CD4-positive, alpha-beta T cell treated with Interleukin-21 for 1 hour (primary cell): ENCODE measurements at regions not wholly inside any gene's neighbourhood (a gene's known extent, or its start where the extent isn't known, plus 50 kb on each side); places are given as distances from the start of the nearest gene placed in this dataset.
A peak's percentile ranks its signal among the peaks of the same experiment; 100 is the strongest.

ENCODE experiments used
- DNase-seq: peaks from one replicate; pipeline ENCODE4 v3.0.0-alpha.2; 2020

DNA sequence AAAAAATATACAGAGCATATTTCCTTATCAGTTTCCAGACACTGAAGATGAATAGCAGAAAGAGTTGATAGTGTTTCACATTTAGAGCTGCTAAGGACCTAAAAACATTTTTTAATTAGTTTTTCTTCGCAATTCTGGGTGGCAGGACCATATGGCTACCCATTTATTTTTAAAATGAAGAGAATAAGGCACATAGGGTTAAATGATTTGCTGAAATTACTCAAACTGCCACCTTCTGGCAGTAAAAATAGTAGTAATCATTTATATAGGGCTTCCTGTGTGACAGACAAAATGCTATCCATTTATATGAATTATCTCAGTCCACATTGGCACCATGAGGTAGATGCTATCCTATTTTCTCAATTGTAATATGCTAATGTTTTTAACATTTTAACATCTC is 108.6 kb upstream of the CCDC196 start:
- DNase-seq = no peak

DNA sequence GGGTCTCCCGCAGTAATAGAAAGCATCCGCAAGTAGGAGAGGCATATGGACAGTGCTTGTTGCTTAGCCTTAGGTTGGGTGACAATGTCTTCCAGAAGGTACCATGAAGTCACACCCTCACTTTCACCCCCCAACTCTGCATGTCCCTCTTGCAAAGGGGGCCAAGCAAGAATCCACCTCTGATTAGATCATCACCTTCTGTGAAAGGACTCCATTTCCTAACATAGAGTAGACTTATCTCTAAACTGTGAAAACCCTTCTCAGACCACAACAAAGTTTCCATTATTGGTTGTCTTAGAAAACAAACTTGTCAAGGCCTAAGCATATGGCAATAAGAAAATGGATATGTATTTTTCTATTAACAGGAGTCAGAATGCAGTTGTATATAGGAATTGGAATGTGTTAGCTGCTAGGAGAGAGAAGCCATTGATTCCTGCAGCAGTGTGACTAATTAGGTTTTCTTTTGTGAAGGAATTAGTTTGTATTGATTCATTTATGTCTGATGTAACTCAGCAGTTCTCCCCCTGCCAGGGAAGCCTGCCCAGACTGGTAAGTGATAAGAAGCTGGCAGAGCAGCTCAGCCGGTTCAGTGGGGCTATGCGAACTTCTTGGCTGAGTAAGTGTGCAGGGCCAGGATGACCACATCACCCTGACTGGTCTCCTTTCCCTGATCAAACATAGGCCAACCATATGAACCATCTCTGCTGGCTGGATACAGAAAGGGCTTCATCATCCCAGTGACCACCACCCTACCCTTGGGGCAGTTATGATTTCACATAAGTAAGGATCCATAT is 107.3 kb upstream of the CCDC196 start:
- DNase-seq = no peak

- DNase-seq = no peak
These were observed 106.0 kb upstream of the CCDC196 start for GRCh38 chr14:66380143-66380542.

DNA sequence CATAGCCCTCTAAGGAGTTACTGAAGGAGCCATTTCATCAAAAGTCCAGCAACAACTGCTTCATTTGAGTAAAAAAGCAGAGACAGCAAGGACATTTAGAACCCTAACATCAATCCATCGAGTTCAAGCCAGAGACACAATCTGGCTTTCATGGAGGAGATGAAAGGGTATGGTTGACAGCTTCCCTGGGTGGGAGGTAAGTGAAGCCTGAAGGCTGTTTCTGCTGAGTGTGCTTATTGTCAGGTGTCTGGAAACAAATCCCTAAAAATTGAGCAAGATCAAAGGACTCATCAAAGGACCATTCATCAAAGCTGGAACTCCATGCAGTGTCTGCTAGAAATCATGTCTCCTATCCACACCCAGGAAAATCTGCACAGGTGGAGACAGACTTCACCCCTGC is 104.4 kb upstream of the CCDC196 start:
- no peak for DNase-seq

GRCh38 chr14:66383257-66383656 is 102.9 kb upstream of the CCDC196 start:
- DNase-seq = no peak

DNA sequence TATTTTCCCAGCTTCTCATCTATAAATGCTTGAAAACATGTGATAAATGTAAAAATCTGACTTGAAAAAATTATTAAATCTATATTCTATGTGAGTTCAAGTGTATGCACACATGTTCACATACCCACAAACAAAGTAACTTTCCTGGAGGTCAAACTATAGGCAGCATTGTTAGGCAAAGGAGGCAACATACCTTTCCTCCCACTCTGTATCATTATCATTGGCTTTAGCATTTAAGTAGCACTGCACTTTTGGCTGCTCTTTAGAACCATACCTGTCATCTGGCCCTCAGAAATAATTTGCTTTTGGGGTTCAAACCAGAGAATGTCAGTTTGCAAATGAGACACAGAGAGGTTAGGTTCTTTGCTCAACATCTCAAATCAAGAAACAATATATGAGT is 102.4 kb upstream of the CCDC196 start:
- DNase-seq = no peak

DNA sequence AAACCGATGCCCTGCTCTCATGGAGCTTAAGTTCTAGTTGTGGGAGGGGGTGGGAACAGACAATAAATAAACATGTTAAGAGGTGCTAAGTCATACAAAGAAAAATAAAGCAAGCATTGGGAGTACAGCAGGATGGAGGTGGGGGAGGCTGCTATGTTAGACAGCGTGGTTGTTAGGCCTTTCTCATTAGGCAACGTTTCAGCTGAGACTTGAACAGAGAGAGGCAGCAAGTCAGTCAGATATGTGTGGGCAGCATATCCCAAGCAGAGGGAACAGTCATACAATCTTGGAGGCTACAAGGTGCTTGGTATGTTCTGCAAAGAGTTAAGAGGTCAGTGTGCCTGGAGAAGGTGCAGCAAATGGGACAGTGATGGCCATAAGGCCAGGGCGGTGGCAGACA is 97.7 kb upstream of the CCDC196 start:
- no peak for DNase-seq

DNA sequence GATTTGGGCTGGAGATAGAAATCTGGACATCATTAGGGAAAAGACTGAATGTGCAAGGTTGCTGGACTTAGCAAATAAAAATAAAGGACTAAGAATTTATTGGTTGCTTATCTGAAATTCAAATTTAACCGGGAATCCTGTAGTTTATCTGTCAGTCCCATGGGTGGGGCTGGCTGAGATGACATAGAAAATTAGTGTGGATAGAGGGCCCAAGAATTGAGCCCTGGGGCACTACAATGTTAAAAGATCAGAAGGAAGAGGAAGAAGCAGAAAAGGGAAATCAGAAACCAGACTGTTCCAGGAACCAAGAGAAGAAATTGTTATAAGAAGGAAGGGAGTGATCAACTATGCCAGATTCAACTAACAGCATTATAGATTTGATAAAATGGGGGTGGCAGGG is 96.7 kb upstream of the CCDC196 start:
- no peak for DNase-seq

DNA sequence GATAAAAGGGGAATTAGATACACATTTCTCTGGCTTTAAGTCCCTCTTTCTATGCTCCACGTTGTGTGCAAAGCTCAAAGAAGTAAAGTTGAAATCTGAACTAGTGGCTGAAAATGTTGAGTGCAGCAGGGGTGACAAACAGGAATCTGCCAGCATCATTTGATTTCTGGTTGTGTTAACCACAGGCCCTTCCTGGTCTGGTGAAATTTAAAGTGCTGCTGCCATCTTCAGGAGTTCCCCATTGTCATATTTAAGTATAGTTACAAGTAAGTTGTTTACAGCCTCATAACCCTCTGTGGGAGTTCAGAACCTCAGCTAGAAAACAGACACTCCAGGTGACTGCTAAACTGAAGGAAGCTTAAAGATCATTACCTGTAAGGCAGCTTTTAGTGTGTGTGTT is 90.9 kb upstream of the CCDC196 start:
- DNase-seq = peak; percentile 34

DNA sequence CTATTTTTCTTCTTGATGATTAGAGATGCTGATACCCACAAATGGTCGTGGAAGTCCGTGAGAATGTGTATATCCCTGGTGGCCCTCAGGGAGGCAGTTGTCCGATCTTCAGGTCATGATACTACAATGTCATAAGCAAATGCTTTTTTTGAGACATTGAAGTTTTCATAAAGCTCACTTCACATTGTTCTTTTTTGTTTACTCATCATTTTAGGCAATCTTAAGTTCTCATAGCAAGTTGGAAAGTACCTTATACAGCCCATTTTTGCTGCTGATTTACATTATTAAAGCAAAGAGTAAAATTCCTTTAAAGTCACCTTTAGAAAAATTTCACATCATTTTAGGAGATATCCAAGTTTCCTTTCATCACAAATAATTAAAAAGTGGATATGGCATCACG is 90.0 kb upstream of the CCDC196 start:
- DNase-seq = no peak

- DNase-seq = no peak
These were observed 87.7 kb upstream of the CCDC196 start for GRCh38 chr14:66398437-66398836.

GRCh38 chr14:66401449-66402095 is 84.6 kb upstream of the CCDC196 start:
- DNase-seq = no peak

DNA sequence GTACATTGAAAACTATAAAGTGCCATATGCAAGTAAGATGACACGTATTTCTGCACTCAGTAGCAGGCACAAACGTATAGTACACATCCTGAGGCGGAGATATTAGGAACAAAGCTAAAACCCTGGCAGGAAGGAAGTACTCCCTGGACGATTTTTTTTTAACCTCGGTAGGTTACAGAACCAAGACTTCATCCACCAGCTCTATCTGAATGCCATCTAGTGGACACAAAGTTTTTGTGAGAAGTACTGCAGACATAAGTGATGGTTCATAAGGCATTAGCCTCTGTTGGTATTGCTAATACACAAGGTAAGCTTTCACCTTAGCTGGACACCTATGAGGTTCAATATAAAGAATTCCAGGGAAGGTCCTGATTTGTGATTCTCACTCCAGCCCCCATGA is 83.0 kb upstream of the CCDC196 start:
- peak; percentile 13 for DNase-seq

DNA sequence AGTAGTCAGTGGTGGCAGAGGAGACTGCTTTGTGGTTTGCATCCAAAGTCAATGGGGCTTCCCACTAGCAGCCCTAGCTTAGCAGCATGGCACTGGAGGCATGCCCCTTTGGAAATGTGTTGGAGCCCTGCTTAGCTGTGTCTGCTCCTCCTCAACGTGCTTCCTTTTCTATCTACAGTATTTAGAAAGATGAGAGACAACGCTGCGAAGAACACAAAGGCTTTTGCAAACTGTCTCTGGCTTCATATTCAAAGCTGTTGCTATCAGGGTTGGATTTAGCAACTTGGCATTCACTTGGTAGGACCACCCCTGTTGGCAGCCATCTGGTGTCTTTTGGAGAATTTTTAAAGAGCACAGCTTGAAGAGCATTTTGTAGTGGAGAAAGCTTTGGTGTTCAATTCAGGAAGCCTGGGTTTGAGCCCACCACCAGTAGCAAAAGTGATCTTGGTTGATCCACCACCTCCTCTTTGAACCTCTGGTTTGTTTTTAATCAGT is 82.1 kb upstream of the CCDC196 start:
- DNase-seq = no peak

GRCh38 chr14:66405158-66405557 is 81.0 kb upstream of the CCDC196 start:
- no peak for DNase-seq

- no peak for DNase-seq
These were observed 72.3 kb upstream of the CCDC196 start for GRCh38 chr14:66413901-66414300.

GRCh38 chr14:66414511-66414910 is 71.7 kb upstream of the CCDC196 start:
- DNase-seq = no peak

DNA sequence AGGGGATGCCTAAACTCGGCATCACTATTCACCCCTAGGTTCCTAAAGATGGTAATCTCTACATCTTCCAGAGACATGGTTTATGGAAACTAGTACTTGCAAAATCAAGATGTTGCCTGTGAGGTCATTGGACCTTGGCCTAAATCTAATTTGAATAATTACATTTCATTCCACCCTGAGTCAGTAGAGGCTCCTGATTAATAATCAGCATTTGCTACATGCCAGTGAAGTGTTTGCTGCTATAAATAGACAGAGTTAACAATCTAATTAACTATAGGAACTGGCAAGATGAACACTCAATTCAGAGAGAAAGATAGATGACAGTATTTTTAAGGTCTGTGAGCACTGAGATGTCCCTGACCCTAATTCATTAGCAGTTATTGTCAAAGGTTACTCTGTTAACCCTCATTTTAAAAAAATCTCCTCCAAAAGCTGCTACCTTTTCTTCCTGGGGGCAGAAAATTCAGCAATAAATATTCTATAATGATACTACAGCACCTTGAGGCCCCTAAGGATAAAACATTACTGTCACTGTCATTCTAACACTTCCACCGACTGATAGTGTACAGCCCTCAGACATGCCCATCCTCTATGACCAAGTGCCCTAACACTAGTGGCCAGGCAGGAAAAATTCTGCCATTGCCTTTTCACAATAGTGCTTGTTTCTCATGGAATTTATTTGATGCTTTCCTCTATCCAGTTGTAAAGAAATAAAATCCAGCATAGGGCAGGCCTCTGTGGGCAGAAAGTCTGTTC is 65.7 kb upstream of the CCDC196 start:
- no peak for DNase-seq

- no peak for DNase-seq
These were observed 63.9 kb upstream of the CCDC196 start for GRCh38 chr14:66421990-66422946.

DNA sequence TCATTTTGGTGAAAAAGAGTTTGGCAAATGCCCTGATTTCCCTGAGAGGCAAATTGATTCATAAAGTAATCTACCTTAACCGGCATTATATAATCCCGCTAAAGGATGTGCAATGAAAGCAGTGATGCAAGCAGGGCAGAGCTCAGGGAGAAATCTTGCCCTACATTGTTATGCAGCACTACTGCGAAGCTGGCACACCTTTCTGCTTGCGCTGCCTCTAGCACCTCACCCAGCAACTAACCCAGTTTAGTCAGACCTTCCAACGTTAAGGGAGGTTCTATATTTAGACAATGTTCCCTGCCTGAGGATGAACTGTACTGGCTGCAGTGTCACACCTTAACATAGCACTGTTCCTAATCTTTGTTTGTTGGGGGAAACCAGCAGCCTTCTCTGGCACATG is 60.8 kb upstream of the CCDC196 start:
- DNase-seq = no peak

- DNase-seq = no peak
These were observed 59.7 kb upstream of the CCDC196 start for GRCh38 chr14:66426451-66426850.

- no peak for DNase-seq
These were observed 53.8 kb upstream of the CCDC196 start for GRCh38 chr14:66432334-66432733.

DNA sequence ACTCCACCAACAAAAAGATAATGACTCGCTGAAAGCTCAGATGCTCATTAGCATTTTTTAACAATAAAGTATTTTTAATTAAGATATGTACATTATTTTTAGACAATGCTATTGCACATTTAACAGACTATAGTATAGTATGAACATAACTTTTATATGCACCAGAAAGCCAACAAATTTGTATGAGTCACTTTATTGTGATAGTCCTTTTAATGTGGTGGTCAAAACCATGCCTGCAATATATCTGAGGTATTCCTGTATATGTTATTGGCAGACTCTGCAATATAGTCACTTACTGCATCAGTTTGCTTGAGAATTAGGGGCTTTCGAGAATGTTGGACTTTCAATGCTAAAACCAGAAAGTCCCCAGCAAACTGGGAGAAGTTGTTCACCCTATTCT is 51.7 kb upstream of the CCDC196 start:
- DNase-seq = no peak
